Ovary (tissue), 7 donors: ENCODE measurements at regions not wholly inside any gene's neighbourhood (a gene's known extent, or its start where the extent isn't known, plus 50 kb on each side); places are given as distances from the start of the nearest gene placed in this dataset.

Experiments used
- DNase-seq, 5 donors: peaks; one replicate each; pipeline ENCODE4 v3.0.0-alpha.2; 2019 to 2020
- H3K27ac ChIP-seq, 2 donors: fragments of 200-600 bp; one replicate each; pipeline versions ENCODE4 v1.5.1 to v1.8.0; 2019 to 2022
- H3K27me3 ChIP-seq: fragments of 200-600 bp; one replicate; pipeline ENCODE4 v1.8.0; 2022
- H3K36me3 ChIP-seq: fragments of 200-600 bp; sonication (generic); one replicate; pipeline ENCODE4 v1.5.1; 2019
- H3K4me1 ChIP-seq: one replicate; pipeline ENCODE4 v1.8.1; 2013; ENCODE audit warnings: mild to moderate bottlenecking, moderate library complexity; ENCODE audit not compliant: insufficient read depth
- H3K4me3 ChIP-seq: fragments of 200-600 bp; sonication (generic); one replicate; pipeline ENCODE4 v1.5.1; 2017
- H3K9me3 ChIP-seq, 2 donors: fragments of 200-600 bp in 1 of 2; sonication (generic) in 1 of 2; one replicate each; pipeline versions ENCODE4 v1.5.1 to v1.8.1; 2013 to 2019; ENCODE audit warnings: mild to moderate bottlenecking in 1 of 2, moderate library complexity in 1 of 2
- EP300 ChIP-seq: sonication (generic); formaldehyde crosslinking; IDR thresholded peaks from one replicate; pipeline ENCODE4 v1.6.1; 2017; ENCODE audit warnings: antibody characterized with exemption
- POLR2A ChIP-seq: fragments of 450-650 bp; IDR thresholded peaks from one replicate; pipeline ENCODE4 v1.6.1; 2017; ENCODE audit warnings: antibody characterized with exemption, mild to moderate bottlenecking, moderate library complexity
- WGBS, 3 donors: extraction: QIAGEN DNeasy Blood & Tissue Kit in 1 of 3; methylation state at CpG; one replicate each; pipeline versions ENCODE4 v1.1.5 to v1.1.7; 2013 to 2017; 5-methylcytosine and 5-hydroxymethylcytosine counted together
- intact Hi-C, 4 donors: fragments of 100-400 bp; cut with DNase I; formaldehyde crosslinking; loops; one replicate each; pipeline versions ENCODE4 v1.11.0 to v1.15.1; 2022 to 2023
- TF ChIP-seq, protein P1 (sequence below), 3 donors: fragments of 450-650 bp in 2 of 3; fragments of 200-600 bp in 1 of 3; IDR thresholded peaks; one replicate each; pipeline versions ENCODE4 v1.5.1 to v1.8.0; 2016 to 2022; ENCODE audit warnings: antibody characterized with exemption in 3 of 3, mild to moderate bottlenecking in 1 of 3
- donor health status: DM: no; HTN: no; CAD: no; lungs with moderate emphysema.
- donor health status: DM: no; HTN: no; CAD: no.
- donor health status: Bipolar disorder and iron deficiency.
- donor health status: DM: no; HTN: no; CAD: no.
- donor health status: DM: yes; HTN: yes; CAD: no.

DNA sequence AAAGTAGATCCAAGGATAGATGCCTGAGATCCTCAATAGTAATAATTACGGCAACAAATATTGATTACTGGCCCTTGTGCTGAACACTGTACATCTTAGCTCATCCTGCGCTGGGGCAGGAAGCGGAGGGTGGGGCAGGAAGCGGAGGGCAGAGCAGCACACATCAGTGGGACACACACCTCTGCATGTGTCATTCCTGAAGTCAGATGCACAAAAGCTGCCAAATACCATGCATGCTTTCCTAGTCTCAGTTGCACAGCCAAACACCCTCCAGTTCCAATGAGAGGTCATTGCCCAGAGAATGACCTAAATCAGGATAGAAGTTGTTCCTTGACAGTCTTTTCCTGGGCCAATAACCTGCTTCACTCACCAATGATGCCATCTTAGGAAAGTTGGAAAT lies 74.4 kb upstream of the FOXC1 start:
- no peak for DNase-seq
- Histone ChIP-seq H3K4me1 (no peaks in the 10 kb centered on the region), H3K4me3 (no peak overlapping the region), H3K36me3 (no peaks in the 10 kb centered on the region), H3K27me3 (no peaks in the 10 kb centered on the region), H3K27ac (no peak overlapping the region), H3K9me3 (no peaks in the 10 kb centered on the region)
- no peak for TF ChIP-seq POLR2A
- 88 to 93% (median 90%) methylated on average over 4 of the region's 4 CpGs for WGBS, 3 donors
- intact Hi-C loops: no loop called here

DNA sequence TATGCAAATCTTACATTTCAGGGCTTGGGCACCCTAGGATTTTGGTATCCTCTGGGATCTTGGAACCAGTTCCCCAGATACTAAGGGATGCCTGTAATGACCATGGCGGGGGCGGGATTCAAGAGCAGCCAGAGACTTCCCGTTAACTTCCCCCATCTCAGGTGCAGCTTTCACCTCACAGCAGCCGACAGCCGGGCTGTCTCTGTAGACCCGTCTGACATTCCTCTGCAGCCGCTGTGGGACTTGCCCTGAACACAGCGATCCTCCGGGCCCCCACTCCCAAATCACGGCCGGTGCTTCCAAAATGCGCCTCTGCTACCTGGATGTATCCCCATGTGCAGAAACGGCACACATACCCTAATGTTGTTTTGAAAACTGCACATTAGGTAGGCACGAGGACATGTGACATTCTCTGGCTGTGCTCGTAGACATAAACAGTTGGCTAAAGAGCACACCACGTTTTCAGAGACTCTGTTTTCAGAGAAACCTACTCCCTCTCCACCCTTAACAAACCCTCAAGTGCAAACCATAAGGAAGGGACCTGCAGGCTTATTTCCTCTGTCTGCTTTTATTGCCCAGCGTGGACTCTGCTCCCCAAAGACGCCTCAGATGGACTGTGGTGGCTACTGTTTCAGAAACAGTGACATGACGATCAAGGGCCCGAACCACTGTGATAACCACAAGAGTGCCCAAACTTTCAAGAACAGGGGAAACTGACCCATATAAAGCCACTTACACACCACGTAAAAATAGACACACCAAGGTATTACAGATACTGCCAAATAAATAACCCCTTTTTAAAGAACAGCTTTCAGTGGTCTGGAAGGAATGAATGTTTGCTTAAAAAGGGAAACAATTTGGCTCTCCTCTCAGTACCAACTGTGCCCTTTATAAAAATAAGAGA lies 72.9 kb upstream of the FOXC1 start:
- H3K27me3 ChIP-seq: no peaks in the 10 kb centered on the region
- H3K9me3 ChIP-seq: no peaks in the 10 kb centered on the region
- H3K27ac ChIP-seq: no peak overlapping the region
- H3K4me1 ChIP-seq: no peaks in the 10 kb centered on the region
- 77 to 86% (median 83%) methylated on average over 21 of the region's 21 CpGs for WGBS, 3 donors
- H3K36me3 ChIP-seq: no peaks in the 10 kb centered on the region
- H3K4me3 ChIP-seq: no peak overlapping the region
- TF ChIP-seq, protein P1, sequence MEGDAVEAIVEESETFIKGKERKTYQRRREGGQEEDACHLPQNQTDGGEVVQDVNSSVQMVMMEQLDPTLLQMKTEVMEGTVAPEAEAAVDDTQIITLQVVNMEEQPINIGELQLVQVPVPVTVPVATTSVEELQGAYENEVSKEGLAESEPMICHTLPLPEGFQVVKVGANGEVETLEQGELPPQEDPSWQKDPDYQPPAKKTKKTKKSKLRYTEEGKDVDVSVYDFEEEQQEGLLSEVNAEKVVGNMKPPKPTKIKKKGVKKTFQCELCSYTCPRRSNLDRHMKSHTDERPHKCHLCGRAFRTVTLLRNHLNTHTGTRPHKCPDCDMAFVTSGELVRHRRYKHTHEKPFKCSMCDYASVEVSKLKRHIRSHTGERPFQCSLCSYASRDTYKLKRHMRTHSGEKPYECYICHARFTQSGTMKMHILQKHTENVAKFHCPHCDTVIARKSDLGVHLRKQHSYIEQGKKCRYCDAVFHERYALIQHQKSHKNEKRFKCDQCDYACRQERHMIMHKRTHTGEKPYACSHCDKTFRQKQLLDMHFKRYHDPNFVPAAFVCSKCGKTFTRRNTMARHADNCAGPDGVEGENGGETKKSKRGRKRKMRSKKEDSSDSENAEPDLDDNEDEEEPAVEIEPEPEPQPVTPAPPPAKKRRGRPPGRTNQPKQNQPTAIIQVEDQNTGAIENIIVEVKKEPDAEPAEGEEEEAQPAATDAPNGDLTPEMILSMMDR (IDR thresholded peaks at IDR 0.05): no peak
- TF ChIP-seq EP300 (no peak), POLR2A (no peak)
- DNase-seq: no peak
- intact Hi-C loops: no loop called here

DNA sequence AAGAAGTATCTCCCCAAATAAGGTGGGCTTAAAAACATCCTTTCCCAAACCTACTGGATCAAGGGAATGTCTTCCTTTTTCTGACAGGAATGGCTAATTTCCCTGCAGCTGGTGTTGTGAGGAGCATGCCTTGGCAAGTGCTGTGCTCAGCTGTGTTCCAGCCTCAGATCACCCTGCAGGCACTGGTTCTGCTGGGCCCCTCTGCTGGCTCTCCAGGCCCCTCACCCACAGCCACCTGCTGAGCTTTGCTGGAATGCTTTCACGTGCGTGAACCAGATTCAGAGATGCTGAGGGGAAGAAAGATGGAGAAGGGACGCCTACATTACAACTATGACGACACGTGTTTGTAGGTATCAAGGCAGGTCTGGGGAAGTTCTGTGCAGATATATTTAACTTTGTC lies 71.3 kb upstream of the FOXC1 start:
- Histone ChIP-seq H3K4me1 (no peaks in the 10 kb centered on the region), H3K27me3 (no peaks in the 10 kb centered on the region), H3K27ac (no peak overlapping the region), H3K9me3 (no peaks in the 10 kb centered on the region), H3K36me3 (no peaks in the 10 kb centered on the region), H3K4me3 (no peak overlapping the region)
- TF ChIP-seq EP300 (no peak), POLR2A (no peak)
- TF ChIP-seq, protein P1 (IDR thresholded peaks at IDR 0.05): no peak
- DNase-seq: no peak
- intact Hi-C loops: no loop called here
- 67 to 75% (median 73%) methylated on average over 5 of the region's 5 CpGs for WGBS, 3 donors

DNA sequence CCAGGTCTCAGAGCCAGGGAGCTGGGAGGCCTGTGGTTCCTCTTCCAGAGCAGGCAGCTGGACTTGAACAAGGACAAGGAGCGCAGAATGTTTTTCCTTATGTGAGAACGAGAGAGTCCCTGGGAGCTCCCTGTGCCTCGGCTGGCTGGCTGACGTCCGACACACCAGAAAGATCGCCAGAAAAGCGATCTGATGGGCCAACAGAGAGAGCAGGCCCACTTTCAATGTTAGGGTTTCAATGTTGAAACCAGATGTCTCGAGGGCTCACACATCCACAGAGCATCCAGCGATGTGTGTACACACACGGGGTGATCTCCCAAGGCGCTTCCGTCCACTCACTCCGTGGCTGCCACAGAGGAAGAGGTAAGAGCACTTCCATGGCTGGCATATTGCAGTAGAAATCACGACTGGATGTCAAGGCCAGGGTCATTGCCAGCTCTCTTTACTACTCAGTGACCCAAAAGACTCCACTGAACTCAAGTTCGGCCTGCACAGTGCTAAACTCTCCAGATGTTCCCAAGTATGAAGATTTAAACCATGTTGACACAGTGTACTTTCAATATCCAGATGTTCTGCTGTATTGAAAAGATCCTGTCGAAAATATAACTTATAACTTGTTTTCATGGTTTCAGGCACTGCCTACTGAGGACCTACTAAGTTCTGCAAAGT lies 70.8 kb upstream of the FOXC1 start:
- no peak overlapping the region for H3K4me3 ChIP-seq
- no peak overlapping the region for H3K27ac ChIP-seq
- no peaks in the 10 kb centered on the region for H3K27me3 ChIP-seq
- H3K9me3 ChIP-seq: no peaks in the 10 kb centered on the region
- no peak for DNase-seq
- intact Hi-C loops: no loop called here
- no peaks in the 10 kb centered on the region for H3K36me3 ChIP-seq
- no peaks in the 10 kb centered on the region for H3K4me1 ChIP-seq
- 81 to 85% (median 82%) methylated on average over 16 of the region's 16 CpGs for WGBS, 3 donors
- TF ChIP-seq, protein P1 (IDR thresholded peaks at IDR 0.05): no peak
- TF ChIP-seq EP300 (no peak), POLR2A (no peak)
